SKM-1 (cell line): ENCODE measurements at regions not wholly inside any gene's neighbourhood (a gene's known extent, or its start where the extent isn't known, plus 50 kb on each side); places are given as distances from the start of the nearest gene placed in this dataset.
"Not testable (repeated sequence)": the region's sequence is repeated elsewhere in the genome, so short reads cannot be mapped to it uniquely, and the experiment has no call there.

Source experiments
- DNase-seq: peaks from one replicate; lab custom pipeline; 2025; ENCODE audit not compliant: unreplicated experiment; lab: John Stamatoyannopoulos, UW

DNA sequence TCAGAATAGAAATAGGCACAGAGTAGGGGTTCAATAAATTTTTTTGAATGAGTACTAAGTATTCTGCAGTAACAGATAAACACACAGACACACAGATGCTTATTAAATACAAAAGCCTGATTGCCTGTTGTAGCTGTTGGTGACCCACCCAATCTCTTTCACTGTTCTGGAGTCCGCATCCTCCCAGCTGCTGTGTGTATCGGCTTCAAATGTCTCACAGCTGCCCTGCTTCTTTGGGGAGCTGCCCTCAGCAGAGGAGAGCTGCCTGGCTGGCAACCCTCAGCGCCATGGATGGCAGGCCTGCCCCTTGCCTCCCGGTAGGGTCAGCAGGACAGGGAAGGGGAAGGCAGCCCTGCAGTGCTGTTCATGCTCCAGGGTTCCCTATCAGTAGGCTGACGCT is 50.5 kb upstream of the PRNP start:
- no peak for DNase-seq

DNA sequence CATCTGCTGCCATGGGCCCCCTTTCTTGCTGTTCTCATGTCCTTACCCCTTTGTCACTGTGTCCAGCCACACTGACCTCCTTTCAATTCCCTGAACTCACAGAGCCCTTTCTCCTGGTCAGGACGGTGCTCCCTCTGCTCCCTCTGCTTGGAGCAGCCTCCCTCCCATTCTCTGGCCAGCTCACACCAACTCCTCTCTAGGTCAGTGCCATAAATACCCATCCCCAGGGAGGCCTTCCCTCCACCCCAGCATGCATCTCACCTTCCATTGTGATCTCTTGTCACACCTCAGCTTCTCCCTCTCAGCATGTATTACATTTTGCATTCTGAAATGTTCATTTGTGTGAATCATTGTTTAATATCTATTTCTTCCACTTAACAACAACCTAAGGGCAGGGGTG is 50.9 kb upstream of the PRNP start:
- DNase-seq = no peak

DNA sequence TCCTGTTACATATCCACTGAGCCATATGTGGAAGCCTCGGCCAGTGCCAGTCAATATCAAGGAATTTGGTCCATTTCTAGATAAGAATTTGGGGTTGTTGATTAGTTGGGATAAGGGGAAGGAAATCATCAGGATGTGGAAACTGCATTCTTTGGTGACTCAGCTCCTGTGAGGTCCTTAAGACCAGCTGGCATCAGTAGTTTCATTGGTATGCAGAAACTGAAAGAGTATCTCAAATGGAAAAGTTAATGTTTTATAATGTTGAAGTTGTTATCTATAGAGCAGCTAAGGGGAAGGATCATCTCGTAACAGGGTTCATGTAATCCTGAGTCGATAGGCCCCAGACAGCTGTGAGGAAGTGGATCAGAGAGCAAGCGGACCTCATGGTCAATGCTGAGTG is 52.5 kb upstream of the PRNP start:
- DNase-seq = no peak

DNA sequence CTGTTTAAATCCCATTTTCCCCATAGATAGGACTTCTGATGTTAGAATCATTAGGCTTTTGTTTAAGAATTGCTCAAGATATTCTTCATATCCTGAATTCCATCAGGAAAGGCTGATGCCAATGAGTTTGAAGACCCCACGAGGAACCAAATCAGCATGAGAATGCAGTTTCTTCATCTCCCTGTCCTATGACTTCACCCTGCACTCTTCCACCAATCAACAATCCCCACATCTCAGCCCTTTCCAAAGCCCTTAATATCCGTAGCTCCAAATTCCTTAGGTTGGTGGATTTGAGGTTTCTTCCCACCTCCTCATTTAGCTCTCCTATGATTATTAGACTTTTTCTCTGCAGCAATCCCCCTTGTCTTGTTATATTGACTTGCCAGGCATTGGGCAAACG is 52.9 kb upstream of the PRNP start:
- DNase-seq = no peak

- DNase-seq = no peak
Observed at GRCh38 chr20:4632876-4633275, 53.4 kb upstream of the PRNP start.

DNA sequence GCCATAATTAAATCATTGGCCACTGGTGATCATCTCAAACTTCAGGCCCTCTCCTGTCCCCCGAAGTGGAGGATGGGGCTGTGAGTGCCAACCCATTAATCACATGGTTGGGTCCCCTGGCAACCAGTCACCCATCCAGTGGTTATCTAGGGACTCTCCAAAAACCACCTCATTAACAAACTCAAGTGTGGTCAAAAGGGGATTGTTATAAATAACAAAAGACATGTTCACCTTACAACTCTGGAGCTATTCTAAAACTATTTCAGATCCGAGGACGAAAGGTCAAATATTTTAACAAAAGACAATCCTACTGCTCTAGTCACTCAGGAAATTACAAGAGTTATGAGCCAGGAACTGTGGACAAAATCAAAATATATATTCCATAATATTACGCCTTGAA is 60.0 kb upstream of the PRNP start:
- DNase-seq = no peak

- DNase-seq = no peak
Observed at GRCh38 chr20:4625687-4626086, 60.6 kb upstream of the PRNP start.

- not testable (repeated sequence) for DNase-seq
Observed at GRCh38 chr20:4624675-4625336, 61.5 kb upstream of the PRNP start.

GRCh38 chr20:4619144-4619543 is 67.1 kb upstream of the PRNP start:
- not testable (repeated sequence) for DNase-seq

DNA sequence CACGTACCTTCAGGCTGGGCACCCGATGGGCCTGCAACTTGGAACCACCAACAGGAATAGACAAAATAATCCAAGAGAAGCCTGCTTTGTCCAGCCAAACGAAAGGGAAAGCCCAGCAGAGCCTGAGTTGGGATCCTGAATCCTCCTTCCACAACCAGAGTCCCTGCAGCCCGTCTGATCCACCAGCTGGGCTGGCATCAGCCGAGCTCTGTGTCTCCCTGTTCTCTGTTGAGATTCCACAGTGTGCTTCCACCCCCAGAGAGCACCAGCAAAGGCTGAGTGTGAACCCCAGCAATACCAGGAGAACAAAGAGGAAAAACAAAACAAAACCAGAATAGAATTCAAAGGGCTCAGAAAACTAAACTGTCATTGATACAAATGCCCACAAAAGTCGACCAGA is 68.8 kb upstream of the PRNP start:
- no peak for DNase-seq

DNA sequence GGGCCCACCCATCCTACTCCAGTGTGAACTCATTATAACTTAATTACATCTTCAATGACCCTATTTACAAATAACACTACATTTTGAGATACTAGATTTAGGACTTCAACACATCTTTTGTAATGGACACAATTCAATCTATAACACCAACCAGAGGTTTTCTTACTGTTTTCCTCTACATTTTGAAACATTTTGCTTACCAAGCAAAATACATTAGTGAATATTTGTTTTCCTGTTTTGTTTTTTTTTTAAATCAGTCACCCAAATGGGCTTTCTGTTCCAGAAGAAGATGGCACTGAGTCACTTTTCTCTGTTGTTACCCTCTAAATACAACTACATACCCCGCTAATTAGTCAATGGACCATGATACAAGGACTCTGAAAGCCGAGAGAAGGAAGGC is 69.2 kb upstream of the PRNP start:
- DNase-seq = no peak

DNA sequence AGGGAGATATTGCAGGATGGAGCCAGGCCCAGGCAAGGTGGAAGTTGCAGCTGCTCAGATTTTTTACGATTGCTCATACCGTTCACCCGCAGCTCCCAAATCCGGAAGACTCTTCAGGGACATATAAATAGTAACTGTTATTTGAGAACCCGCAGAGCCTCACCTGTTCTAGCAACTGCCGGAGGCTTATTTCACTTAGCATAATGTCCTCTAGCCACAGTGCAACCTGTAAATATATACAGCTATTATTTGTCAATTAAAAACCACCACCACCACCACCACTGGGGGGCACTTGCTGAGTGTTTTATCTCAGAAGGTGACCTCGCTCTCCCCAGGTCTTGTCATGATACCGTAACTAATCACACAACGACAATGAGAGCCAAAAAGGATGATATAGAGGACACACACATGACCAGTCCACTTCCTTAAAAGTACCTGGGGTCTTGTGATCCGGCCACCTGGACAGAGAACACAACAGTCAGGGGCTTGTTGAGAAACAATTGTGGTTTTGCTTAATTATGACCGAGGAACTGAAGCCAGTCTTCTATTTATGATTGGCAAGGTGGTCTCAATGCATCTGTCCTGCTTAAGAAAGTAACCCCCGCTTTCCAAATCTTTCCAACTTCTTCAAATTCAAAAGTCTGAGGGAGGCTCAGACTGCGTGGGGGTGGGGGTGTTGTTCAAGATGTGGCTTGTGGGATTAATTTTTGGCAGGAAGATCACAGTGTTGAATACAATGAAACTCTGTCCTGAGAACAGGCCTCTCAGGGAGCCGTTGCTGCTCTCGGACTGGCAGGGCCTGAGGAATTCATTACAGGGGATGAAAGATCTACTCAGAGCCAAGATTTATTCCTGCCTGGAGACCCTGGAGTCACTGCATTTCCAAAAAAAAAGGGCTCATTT is 72.3 kb upstream of the PRNP start:
- DNase-seq = no peak

DNA sequence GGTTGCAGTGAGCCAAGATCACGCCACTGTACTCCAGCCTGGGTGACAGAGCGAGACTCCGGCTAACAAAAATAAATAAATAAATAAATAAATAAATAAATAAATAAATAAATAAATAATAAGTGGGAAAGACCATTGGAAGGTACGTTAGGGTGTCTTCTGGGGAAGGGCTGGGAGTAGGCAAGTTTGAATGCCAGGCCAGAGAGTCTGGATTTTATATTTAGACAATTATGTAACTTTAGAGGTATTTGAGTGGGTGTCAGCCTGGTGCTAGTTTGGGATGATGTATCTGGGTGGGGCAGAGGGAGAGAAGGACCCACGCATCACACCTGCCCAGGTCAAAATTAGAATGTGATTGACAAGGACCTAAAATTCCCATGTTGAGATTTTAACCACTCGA is 73.1 kb upstream of the PRNP start:
- DNase-seq = no peak

DNA sequence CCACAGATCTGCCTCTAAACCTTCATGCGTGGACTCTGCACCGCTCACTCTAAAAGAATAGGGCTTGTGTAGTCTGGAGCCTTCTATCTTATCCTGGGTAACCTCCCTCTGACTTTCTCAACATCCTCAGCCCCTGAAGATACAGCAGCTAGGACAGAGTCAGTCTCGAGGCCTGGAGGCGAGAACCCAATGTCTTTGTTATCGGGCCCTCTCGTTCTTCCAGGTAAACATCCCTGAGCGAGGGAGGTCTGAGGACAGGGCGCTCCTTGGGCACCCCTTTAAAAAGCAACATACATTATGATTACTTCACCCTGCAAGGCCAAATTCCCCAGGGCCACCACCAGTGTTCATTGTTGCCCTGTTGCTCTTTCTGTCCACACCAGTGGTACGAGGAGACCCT is 75.4 kb upstream of the PRNP start:
- no peak for DNase-seq

- DNase-seq = no peak
Observed at GRCh38 chr20:4609511-4609910, 76.7 kb upstream of the PRNP start.

- no peak for DNase-seq
Observed at GRCh38 chr20:4608861-4609260, 77.4 kb upstream of the PRNP start.

DNA sequence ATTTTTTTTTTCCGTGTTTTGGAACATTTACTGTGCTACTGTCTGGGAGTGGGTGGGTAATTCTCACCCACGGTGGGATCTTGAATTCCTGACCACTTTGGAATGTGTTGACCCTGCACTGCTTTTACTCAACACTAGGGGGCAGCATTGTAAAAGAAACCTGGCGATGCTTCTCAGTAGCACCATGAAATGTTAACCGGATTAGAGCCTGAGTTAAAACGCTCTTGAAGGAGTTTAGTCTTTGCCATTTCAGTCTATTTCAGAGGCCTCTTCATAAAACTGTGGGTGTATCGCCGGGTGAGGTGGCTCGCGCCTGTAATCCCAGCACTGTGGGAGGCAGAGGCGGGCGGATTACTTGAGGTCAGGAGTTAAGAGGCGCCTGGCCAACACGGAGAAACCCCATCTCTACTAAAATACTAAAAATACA is 79.0 kb upstream of the PRNP start:
- peak; percentile 17 for DNase-seq

- no peak for DNase-seq
Observed at GRCh38 chr20:4606051-4606450, 80.2 kb upstream of the PRNP start.

- no peak for DNase-seq
Observed at GRCh38 chr20:4605166-4605565, 81.1 kb upstream of the PRNP start.

DNA sequence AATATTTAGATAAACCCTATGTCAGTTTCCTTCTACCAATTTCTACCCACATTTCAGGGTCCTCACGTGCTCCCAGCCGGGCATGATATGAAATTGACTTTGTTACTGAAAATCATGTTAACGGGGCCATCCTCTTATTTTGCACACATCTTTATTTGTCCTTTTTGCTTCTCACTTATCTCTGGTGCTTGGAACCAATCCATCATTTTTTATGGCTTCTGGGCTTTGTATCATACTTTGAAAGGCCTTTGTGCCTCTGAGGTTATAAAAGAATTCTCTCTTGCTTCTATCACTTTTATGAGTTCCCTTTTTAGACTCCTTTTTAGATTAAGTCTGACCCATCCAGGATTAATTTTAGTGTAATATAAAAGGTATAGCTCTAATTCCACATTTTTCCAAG is 81.7 kb upstream of the PRNP start:
- DNase-seq = no peak

DNA sequence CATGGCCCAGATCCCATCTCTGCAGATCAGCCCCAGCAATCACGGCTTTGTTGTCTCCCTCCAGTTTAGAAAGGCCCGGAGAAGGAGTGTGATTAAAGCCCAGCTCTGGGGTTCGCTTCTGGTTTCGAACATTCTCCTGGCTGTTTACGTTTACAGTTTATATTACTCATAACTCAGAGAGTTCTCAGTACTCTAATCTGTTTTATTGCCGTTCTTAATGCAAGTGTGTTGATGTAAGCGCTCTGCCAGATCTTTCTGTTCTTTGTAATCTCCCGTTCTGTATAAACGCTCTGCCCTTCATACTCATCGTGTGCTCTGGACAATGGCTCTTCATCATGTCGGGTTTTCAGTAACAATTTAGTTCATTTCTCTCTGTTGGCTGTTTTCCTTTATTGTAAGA is 82.5 kb upstream of the PRNP start:
- no peak for DNase-seq

DNA sequence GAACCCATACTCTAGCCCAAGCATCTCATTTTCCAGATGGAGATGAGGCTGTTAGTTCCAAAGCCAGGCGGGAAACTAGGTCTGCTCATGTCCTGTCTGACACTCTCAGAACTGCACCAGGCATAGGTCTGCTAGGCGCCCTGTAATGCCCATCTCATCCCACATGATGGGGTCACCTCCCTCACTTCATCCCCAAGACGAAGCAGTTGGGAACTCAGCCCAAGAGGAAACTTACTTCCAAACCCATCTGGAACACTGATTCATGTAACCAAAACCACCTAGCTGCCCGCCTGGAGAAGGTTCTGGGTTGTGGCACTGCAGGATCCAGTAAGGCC is 84.0 kb upstream of the PRNP start:
- no peak for DNase-seq
